GM19463 (cell line): ENCODE measurements at regions not wholly inside any gene's neighbourhood (a gene's known extent, or its start where the extent isn't known, plus 50 kb on each side); places are given as distances from the start of the nearest gene placed in this dataset.

Source experiments
- ATAC-seq: cut with Tn5 transposase; IDR thresholded peaks from one replicate; pipeline ENCODE4 v1.9.1; 2021; ENCODE audit warnings: mild to moderate bottlenecking, moderate library complexity; ENCODE audit not compliant: unreplicated experiment

DNA sequence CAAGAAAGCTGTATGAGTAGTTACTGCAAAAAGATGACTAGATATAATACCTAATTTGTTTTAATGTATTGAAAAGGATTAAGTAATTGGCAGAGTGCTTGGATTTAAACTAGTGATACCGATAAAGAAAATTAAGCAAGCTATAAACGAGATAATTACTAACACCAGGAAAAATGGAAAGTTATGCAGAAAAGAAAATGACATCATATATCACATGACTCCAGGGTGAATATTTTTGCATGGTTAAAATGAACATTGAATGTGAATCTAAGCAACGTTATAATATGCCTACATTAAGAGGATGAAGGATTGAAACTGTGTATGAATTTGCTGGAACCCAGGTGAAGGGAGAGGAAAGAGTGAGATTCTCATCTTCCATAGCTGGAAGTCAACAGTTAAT, 644.4 kb downstream of the ADGRL2 start:
- no peak for ATAC-seq

DNA sequence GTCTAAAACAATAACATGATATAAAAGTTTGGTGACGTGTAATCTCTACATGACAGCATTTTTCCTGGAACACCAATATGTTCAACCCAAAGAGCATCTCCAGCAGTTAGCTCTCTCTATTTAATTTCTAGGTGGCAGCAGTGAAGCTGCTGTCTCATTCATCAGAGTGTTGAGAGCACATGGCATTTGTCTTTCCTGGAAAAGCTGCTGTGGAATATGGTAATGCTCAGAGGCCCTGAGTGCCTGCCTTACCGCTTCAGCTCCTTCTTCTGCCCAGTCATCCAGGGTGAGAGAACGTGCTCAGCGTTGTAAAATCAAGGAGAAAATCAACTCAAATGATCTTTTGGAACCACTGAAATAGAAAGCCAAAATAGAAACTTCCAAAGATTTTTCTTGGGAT, 640.7 kb downstream of the ADGRL2 start:
- ATAC-seq: no peak

DNA sequence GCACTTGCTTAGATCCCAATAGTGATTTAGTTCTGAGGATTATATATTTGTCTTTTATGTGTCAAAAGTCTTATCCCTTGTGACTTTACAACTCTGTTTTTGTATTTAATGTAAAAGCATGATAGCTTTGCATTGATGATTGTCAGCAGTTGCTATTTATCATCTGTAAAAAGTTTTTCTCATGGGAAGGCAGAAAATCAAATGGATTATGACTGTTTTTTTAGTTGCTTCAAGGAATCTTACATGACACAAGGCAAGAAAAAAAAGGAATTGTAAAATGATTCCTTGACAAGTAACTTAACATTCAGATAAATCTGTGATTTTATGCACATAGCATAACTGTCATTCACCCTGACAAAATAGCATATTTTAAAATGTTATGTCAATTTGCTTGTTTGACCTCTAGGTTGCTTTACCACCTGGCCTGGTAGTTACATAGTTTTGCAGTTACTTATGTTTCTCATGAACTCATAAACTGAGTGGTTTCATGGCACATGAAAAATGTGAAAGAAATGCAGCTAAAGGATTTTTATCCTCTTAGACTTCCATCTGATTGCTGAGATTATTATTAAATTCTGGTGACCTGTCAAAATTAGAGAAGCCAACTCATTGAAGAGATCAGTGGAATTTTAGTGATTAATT, 622.6 kb downstream of the ADGRL2 start:
- no peak for ATAC-seq

DNA sequence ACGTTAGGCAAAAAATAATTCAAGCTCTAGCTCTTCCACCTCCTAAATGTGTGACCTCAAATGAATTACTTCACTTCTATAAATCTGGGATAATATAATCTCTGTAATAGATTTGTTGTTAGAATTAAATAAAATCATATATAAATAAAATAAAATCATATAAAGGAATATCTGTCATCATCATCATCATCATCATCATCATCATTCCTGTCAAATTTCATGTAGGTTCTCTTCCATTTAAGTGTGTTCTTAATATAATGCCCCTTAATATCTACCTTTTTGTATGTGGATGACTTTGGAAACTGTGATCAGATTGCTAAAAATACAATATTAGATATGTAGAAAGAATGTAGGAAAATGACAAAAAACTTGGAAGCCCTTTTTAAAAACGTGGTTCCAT, 621.0 kb downstream of the ADGRL2 start:
- no peak for ATAC-seq

DNA sequence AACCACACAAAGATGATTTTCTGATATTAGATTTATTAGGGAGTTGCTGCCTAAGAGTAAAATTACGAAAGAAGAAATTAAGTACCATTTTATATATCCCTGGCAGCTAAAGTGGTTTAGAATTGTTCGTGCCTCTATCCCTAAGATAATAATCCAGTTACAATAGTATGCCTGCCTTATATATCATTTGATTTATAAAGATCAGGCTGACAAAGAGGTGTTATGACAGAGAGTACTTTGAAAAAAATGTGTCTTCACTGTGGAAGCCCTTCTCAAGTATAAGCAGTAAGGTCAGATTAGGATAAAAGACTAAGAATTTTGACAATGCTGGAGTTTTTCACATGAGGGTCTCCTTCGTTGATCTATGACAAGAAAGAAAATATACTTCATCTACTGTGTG, 619.9 kb downstream of the ADGRL2 start:
- no peak for ATAC-seq

DNA sequence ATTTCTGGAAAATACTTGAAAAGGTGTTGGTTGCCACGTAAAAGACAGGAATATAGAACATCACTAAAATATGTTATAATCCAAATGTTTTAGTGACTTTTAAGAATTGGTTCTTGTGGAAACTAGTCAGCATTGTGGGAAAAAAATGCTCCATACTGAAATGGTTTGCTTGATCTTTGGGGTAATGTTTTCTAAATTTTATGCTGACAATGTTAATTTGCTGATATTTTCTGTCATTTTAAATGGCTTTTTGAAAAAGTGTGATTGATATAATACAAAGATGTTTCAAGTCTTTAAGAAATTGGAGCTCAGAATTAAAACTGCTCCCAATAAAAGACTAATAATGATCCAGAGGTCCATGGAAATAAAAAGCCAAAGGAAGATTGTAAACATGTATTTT, 610.9 kb downstream of the ADGRL2 start:
- no peak for ATAC-seq

DNA sequence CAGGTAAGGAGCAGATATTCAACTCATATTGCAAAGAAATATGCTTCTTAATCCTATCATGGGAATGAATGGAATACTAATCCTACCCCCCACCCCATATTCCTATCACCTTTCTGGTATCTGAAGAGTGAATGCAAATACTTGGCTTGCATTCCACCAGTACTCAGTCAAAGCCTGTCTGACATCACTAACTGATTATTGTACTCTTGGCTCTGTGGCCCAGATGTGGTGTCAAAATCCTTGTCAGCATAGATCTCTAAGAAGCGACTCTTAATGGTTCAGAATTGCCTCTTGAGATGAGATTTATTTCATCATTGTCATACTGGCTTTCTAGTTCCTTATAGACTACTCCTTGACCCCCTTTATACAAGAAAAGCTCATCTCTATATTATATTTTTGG, 604.6 kb downstream of the ADGRL2 start:
- no peak for ATAC-seq

DNA sequence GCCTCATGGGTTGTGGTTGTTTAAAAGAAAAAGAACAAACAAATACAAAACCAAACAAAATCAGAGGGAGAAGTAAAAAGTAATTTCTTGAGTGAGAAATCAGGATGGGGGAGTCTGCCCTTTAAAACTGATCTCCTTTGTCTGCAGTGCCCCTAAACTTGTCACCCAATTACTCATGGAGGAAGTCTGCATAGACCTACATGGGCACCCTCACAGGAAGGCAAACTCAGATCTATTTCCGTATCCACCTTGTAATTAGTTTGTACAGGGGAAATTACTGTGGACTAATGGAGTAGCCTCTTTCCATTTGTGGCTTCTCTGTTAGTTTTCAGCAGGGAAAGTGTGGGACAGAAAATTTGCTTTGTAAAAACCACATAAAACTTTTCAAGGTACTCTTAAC, 600.4 kb downstream of the ADGRL2 start:
- no peak for ATAC-seq

DNA sequence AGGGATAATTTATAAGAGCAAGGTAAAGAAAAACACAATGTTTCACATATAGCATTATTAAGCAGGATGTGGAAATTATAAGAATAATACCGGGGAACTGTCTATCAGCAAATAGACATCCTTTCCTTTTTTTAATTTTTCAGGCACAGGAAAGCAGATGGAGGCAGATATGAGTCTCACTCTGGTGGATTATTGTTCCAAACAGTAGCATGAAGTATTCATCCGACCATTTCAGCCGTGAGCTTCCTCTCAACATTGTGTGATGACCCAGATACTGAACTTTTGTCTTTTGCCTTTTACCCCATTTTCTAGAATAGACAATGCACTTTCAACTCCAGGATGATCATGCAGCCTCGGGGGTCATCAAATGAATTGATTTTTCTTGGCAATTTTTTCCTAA, 599.8 kb downstream of the ADGRL2 start:
- ATAC-seq: no peak

DNA sequence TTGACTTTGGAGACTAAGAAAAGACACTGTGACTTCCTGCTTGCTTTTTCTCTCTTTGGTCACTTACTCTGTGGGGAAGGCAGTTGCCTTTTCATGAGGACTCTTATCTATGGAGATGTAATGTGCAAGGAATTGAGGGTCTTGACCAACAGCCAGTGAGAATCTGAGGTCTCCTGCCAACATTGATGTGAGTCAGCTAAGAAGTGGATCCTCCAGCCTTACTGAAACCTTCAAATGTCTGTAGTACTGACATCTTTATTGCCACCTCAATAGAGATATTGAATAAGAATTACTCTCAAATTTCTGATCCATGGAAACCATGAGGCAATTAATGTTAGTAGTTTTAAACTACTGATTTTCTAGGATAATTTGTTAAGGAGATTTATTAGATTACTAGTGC, 598.4 kb downstream of the ADGRL2 start:
- no peak for ATAC-seq

DNA sequence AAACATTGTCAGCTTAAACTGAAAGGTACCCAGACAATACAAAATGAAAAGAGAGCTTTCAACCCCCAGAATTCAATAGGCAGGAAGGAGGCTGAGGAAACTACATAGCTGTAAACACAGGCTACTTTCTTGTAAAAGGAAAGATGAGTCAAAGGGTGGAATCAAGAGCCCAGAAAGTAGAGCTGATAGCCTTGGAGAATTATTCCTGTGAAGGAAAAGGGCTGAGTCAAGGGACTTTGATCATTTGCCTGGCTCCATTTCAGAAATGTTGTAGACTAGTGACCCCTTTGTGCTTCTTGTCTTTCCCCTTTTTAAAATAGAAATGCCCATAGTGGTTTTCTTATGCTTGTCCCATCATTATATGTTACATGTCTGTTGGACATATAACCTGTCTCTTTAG, 597.6 kb downstream of the ADGRL2 start:
- ATAC-seq: no peak

DNA sequence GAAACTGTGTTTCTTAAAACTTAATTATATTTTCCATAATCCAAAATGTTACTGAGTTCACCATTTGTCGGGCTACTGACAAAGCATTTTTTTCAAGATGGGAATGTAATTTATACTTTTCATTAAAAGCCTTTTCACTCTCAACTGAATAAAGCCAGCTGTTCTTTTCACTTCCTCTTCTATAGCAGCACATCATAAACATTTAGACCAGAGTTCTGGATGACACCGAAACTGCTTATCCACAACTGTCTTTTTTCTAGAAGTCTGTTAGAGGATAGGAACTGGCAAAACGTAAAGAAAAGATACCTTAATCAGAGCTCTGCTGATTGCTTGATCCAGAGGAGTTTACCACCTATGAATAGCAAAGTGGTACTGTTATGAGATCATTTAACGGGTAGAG, 594.7 kb downstream of the ADGRL2 start:
- ATAC-seq: no peak

DNA sequence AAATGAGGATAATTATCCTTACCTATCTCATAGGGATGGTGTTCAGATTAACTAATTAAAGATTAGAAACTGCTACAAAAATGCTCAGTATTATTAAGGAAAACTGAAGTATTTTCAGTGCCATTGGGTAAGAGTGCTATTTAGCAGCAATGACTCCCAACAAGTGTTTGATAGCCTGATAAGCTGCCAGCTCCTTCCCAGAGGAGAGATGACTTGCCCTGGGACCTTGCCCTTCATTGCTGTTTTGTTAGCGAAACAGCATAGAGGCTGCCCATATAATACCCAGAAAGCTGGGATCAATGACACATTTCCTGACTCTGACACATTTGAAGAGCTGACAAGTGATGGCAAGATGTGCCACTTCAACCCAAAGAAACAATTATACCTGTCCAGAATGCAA, 592.2 kb downstream of the ADGRL2 start:
- no peak for ATAC-seq

DNA sequence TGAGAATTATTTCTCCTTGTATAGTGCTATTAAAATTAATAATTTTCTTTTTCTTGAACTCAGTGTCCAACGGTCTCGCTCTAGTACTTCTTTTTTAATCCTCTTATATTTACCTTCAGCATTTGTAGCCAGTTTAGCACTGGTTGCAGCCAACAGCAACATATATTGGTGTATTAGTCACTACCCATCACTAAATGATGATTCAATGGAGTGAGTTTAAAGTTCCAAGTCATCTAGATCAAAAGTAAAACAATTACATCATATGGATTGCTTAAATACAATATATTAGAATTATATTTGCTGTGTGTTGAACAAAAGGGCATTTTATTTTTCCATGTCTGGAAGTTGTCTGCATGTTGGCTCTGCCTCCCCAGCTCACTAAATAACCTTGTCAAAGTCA, 591.8 kb downstream of the ADGRL2 start:
- ATAC-seq: no peak

DNA sequence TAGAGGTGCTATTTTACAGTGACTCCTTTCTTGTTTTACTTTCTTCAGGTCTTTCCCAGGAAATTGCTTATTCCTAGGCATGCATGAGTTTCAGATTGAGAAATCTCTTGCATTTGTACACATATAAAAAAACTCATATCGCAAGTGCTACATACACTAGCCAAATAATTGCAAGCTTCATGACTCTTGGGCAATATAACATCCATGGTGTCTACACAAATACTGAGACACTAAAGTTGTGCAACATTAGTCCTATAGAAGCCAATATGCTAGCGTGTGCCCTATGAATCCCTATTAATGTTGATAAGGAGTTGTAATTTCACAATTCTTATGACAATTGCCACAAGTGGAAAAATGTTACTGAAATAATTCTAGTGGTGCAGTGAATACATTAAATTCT, 591.0 kb downstream of the ADGRL2 start:
- no peak for ATAC-seq

DNA sequence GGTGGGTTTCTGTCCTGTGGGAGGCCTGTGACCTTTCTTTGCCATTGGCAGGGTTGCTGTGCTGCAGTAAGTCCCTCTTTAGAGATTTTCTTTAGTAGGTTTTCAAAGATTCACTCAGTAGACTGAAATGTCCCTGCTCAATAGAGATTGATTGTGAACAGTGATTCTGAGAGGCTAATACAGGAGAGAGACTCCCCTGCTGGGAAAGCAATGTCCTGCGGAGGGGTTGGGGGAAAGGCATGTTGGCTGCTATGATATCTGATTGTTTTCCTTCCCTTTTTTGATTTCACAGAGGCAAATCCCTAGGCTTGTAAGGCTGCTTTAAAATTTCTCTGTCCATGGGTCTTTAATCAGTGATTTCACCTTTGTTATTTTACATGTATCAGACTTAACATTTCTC, 589.9 kb downstream of the ADGRL2 start:
- ATAC-seq: no peak

DNA sequence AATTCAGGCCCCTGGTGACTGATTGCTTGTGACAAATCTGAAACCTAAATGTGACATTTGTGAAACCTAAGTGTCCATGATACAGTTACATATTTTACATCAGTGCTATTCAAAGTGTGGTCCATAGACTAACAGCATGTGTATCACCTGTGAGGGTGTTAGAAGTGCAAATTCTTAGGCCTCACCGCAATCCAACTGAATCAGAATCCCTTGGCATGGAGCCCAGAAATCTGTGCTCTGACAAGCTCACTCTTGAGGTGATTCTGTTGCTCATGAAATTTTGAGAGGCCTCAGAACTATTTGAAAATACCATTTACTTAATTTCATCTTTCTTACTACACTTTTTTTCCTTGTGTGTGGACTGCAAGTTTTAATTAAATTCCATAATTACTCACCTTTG, 587.9 kb downstream of the ADGRL2 start:
- no peak for ATAC-seq

DNA sequence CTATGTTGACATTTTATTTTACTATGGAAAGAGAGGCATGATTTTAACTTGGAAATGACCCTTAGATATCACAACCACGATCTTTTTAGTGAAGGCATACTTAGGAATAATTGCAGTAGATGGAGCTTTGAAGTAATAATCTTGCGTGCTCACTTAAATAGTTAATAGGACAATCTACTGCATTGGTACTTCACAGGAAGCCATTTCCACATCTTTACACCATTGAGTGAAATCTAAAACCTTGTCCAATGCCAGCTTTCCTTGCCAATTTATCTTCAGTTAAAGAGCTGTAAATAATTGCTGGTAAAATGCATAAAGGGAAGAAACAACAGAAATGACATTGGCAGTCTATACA, 586.3 kb downstream of the ADGRL2 start:
- ATAC-seq: no peak

DNA sequence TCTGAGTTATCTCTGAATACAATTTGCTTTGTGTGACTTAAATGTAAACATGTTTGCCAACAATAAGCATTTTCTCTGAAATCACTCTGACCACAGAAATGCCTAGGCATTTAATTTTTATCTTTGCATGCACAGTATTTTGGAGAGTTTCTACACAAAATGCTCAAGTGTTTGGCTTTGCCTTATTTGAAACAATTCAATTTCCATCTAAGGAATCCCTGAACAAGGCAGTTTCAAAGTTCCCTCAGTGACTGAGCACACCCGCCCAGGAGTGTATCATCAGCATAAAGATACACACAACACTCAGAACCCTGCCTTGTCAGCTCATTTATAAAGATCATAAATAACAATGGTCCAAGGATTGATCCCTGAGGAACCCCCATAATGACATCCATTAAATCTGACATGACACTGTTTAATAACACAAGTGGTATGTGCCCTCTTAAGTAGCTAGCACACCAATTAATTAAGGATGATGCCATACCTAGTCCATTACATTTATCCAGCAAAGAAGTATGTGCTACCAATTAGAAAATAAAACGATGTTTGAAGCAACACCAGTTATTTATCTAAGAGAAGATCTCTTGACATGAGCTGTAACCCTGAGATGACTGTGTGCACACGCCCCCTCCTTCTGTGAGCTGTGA, 585.8 kb downstream of the ADGRL2 start:
- no peak for ATAC-seq

DNA sequence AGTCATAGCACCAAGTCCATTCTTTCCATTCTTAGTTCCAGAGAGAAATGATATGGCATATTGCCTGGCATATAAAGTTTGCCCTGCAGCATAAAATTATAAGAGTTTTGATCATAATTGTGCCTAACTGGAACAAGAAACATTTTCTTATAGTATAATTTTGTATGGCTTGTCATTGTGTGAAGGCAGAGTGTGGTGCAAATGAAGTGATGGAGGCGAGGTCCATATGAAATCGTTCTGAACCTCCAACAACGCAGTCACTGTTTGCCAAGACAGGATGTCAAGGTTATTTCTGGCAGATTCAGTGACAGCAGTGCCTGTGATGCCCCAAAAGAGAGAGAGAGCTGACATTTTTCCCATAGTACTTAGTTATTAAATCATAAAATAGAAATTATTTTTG, 584.0 kb downstream of the ADGRL2 start:
- ATAC-seq: no peak

DNA sequence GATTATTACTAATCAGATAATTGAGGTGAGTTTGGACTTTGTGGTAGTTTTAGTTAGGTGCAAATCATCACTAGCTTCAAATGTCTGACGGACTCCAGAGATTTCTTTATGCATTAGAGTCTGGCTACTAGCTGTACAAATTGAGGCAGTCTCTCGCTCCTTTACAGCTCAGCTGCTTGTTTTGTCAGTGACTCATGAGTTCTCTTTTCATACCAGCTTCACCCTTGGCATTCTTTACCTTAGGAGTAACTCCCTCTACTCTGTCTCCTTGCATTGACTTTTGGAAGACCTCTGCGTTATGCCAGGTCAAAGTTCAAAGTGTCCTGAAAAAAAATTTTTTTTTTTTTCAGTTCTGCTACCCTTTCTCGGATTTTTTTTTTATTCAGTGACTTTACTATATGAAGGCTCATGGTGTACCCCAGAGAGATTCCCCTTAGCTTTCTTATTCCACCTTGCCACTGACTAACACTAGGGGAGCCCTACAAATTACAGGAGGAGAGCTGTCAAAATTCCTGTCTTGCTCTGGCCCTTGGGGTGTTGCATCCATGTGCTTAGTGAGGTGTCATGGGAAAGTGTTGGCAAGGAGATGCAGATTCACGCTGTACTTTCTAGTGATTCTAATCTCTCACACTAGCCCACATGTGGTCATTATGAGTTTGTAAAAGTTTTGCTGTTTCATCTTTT, 576.6 kb downstream of the ADGRL2 start:
- ATAC-seq: no peak

DNA sequence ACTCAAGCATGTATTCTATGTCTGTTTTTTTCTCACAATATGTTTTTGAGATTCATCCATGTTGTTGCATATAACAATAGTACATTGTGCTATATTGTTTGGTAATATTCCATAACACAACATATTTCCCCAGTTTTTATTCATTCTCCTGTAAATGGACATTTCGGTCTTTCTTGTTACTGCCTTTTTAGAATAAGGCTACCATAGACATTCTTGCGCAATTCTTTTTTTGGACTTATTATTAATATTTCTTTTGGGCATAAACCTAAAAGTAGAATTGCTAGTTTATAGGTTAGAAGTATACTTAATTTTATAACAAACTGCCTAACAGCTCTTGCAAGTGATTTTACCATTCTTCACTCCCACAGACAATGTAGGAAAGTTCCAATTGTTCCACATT, 573.0 kb downstream of the ADGRL2 start:
- no peak for ATAC-seq
